ENCODE measurements at regions not wholly inside any gene's neighbourhood (a gene's known extent, or its start where the extent isn't known, plus 50 kb on each side); places are given as distances from the start of the nearest gene placed in this dataset.
A peak's percentile ranks its signal among the peaks of the same experiment; 100 is the strongest.
"Not testable (repeated sequence)": the region's sequence is repeated elsewhere in the genome, so short reads cannot be mapped to it uniquely, and the experiment has no call there.

- no peak for DNase-seq (ENCODE audit: low spot score)
Measured at GRCh38 chr11:116373104-116373944, 399.5 kb downstream of the BUD13 start.

GRCh38 chr11:116371146-116371545 is 401.6 kb downstream of the BUD13 start:
- no peak for DNase-seq (ENCODE audit: low spot score)

- no peak for DNase-seq (ENCODE audit: low spot score)
Measured at GRCh38 chr11:116368784-116369183, 404.0 kb downstream of the BUD13 start.

- no peak for DNase-seq (ENCODE audit: low spot score)
Measured at GRCh38 chr11:116366980-116367645, 405.7 kb downstream of the BUD13 start.

GRCh38 chr11:116366451-116366850 is 406.3 kb downstream of the BUD13 start:
- no peak for DNase-seq (ENCODE audit: low spot score)

GRCh38 chr11:116364925-116365324 is 407.9 kb downstream of the BUD13 start:
- not testable (repeated sequence) for DNase-seq (ENCODE audit: low spot score)

- DNase-seq (ENCODE audit: low spot score) = no peak
Measured at GRCh38 chr11:116364348-116364747, 408.4 kb downstream of the BUD13 start.

- DNase-seq (ENCODE audit: low spot score) = no peak
Measured at GRCh38 chr11:116360221-116360941, 412.4 kb downstream of the BUD13 start.

- DNase-seq (ENCODE audit: low spot score) = no peak
Measured at GRCh38 chr11:116357784-116358544, 414.8 kb downstream of the BUD13 start.

DNA sequence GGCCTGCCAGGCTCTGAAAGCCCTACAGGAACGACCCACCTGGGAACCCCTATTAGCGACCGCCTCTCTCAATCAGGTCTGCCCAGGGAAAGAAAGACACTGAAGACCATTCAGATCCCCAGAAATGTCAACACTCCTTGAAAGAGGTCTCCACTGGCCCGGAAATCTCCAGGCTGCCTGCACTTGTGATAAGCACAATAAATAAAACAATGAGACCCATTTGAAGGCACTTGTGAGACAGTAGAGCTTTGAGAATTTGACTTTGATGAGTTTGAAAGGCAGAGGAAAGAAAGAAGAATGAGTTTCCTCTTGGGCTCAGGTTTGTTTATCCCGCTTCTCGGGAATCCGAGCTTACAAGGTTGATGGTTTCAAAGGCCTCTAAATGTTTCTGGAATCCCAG is 416.3 kb downstream of the BUD13 start:
- DNase-seq (ENCODE audit: low spot score) = no peak

DNA sequence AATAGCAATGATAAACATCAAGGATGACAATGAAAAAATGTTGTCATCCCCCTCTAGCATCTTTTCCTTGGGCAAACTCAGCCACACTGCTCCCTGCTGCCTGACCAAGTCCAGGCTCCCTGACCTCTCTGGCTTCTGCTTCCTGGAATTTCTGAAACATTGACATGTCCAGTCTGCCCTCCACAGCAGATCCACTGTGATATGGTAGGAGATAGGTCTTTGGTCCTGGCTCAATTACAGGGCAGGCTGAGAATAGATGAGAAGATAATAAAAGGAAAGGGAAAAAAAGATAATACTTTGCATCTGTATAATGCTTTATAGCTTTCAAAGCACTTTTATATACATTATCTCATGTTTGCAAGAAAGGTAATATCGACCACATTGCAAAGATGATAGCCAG is 417.7 kb downstream of the BUD13 start:
- no peak for DNase-seq (ENCODE audit: low spot score)

GRCh38 chr11:116353589-116353988 is 419.2 kb downstream of the BUD13 start:
- DNase-seq (ENCODE audit: low spot score) = no peak

- DNase-seq (ENCODE audit: low spot score) = no peak
Measured at GRCh38 chr11:116352881-116353280, 419.9 kb downstream of the BUD13 start.

GRCh38 chr11:116348226-116348625 is 424.6 kb downstream of the BUD13 start:
- DNase-seq (ENCODE audit: low spot score) = peak; percentile 61

- DNase-seq (ENCODE audit: low spot score) = no peak
Measured at GRCh38 chr11:116345575-116345974, 427.2 kb downstream of the BUD13 start.

DNA sequence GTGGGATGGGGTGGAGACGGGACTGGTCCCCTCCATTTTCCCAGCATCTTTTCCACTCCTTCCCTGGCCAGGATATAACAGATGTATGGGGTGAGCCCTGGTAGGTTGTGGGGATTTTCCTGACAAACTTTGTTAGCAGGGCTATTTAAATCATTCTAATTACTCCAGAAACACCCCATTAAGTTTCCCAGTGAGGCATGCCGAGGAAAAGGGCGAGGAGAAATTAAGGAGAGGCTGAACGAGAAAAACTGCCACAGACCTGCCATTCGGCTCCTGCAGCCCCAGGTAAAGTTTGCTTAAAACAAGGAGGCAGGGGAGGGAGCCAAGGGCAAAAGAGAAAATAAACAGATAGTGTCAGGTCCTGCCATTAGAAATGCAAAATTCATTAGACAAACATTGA is 428.2 kb downstream of the BUD13 start:
- DNase-seq (ENCODE audit: low spot score) = no peak

GRCh38 chr11:116343270-116343669 is 429.5 kb downstream of the BUD13 start:
- DNase-seq (ENCODE audit: low spot score) = no peak

- no peak for DNase-seq (ENCODE audit: low spot score)
Measured at GRCh38 chr11:116342148-116342547, 430.6 kb downstream of the BUD13 start.

GRCh38 chr11:116339306-116340098 is 433.3 kb downstream of the BUD13 start:
- no peak for DNase-seq (ENCODE audit: low spot score)

GRCh38 chr11:116338500-116338899 is 434.3 kb downstream of the BUD13 start:
- DNase-seq (ENCODE audit: low spot score) = not testable (repeated sequence)

- no peak for DNase-seq (ENCODE audit: low spot score)
Measured at GRCh38 chr11:116336540-116336939, 436.2 kb downstream of the BUD13 start.
